GM19468 (cell line): ENCODE measurements at regions not wholly inside any gene's neighbourhood (a gene's known extent, or its start where the extent isn't known, plus 50 kb on each side); places are given as distances from the start of the nearest gene placed in this dataset.

ENCODE experiments used
- ATAC-seq: cut with Tn5 transposase; IDR thresholded peaks from one replicate; pipeline ENCODE4 v1.9.1; 2021; ENCODE audit warnings: mild to moderate bottlenecking, moderate library complexity, moderate number of reproducible peaks; ENCODE audit not compliant: unreplicated experiment; ENCODE audit errors: extremely low read depth

GRCh38 chr10:1846032-1846431, 108.7 kb upstream of the ADARB2 start:
- no peak for ATAC-seq

GRCh38 chr10:1841759-1842158, 104.4 kb upstream of the ADARB2 start:
- ATAC-seq: no peak

GRCh38 chr10:1829712-1830111, 92.4 kb upstream of the ADARB2 start:
- no peak for ATAC-seq

GRCh38 chr10:1824928-1825327, 87.6 kb upstream of the ADARB2 start:
- ATAC-seq: no peak

- ATAC-seq: no peak
Observed at GRCh38 chr10:1814556-1814955, 77.2 kb upstream of the ADARB2 start.

- no peak for ATAC-seq
Observed at GRCh38 chr10:1809139-1809741, 71.9 kb upstream of the ADARB2 start.

- no peak for ATAC-seq
Observed at GRCh38 chr10:1807924-1808323, 70.6 kb upstream of the ADARB2 start.

- no peak for ATAC-seq
Observed at GRCh38 chr10:1807196-1807595, 69.9 kb upstream of the ADARB2 start.

GRCh38 chr10:1802413-1802812, 65.1 kb upstream of the ADARB2 start:
- ATAC-seq: no peak

GRCh38 chr10:1788401-1788800, 51.1 kb upstream of the ADARB2 start:
- ATAC-seq: no peak
